GM18867 (cell line): ENCODE measurements at regions not wholly inside any gene's neighbourhood (a gene's known extent, or its start where the extent isn't known, plus 50 kb on each side); places are given as distances from the start of the nearest gene placed in this dataset.

Experiments used
- ATAC-seq: cut with Tn5 transposase; IDR thresholded peaks from one replicate; pipeline ENCODE4 v1.9.1; 2021; ENCODE audit warnings: mild to moderate bottlenecking, moderate library complexity; ENCODE audit not compliant: unreplicated experiment

DNA sequence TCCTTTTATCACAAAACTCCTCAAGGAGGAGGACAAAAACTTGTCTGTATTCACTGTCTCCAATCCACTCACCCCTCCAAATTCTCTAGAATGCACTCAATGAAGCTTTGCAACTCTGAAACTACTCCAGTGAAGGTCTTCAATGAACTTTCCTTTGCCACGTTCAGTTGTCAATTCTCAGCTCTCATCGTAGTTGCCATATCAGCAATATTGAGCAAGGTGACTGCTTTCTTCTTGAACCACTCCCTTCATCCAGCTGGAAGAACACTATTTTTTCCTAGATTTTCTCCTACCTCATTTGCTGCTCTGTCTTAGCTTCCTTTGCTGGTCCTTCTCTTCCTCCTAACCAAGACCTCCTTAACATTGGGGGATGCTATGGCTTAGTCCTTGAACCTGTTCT is 191.8 kb downstream of the KDR start:
- no peak for ATAC-seq

DNA sequence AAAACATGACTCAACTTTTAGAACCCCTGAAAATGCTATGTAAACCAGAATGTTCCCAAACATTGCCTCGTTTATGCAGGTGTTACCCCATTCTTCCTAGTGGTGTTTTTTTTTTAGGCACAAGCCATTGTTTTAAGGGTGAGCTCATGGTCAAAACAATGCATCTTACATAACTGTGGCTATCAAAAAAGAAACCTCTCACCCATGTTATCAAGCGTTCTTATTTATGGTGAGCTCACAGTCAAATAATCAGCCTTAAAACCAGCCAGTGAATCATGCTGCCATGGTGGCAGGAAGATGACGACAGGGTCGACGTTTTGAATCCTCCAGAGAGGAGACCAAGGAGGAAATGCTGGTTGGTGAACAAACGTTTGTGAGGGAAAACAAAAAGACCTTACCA is 195.2 kb downstream of the KDR start:
- ATAC-seq, result no peak

DNA sequence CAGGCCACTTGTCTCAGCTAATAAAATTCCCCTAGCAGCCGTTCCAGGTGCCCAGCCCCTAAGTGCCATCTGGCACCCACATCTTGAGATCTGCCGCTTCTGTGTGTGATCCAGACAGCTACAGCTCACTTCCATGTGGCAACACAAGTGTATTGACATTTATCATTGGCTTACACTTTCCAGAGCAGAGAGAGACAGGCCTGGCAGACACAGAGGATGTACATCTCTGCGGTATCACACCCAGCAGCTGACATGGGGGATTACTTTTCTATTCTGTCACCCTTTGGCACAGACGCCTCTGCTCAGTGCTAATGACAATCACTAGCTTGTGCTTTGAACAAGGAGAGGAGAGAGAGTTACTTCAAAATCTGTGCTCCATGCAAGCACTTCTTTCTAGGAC is 195.9 kb downstream of the KDR start:
- ATAC-seq, result no peak

DNA sequence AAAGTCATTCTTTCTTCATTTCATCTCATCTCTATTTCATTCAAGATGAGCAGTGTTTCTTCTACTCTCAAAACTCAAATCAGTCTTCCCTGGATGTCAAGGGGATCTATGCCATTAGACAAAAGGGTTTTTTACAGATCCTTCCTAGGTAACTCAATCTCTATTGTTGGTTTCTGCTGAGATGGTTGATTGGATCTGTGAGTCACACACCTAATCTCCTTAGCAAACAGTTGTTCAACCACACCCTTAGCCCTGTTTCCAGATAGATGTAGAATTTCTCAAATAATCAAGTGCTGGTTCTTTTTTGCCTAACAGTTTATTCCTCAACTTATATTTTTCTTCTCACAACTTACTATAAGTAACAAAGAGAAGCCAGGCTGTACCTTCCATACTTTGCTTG is 200.5 kb downstream of the KDR start:
- no peak for ATAC-seq

DNA sequence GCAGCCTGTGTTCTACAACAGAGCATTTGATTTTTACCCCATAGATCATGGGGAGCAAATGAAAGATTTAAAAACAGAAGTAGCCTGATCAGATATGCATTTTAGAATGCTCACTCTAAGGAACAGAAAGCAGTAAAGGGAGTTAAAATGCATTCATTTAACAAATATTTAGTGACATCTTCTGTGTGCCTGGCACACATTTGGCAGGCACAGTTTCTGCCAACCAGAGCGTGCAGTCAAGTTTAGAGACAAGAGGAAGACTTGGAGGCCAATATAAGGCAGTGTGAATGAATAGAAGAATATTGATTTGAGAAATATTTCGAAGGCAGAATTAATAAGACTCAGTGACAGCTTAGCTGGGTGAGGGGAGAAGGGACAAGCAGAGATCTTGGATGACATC is 210.1 kb downstream of the KDR start:
- no peak for ATAC-seq

DNA sequence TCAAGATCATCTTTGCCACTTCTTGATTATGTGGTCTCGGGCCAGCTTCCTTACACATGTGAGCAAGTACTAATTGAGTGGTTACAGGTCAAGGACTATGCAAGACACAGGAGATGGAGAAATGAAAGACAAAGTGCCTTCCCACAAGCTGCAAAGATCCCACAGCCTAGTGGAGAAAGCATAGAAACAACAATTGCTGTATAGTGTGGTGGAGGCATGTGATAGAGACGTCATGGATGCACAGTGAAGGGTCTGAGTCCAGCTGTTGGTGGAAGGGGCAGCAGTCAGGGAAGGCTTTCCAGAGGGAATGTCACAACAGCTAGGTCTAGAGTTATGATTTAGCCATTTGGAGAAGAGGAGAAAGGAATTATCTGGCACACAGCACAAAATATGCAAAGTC is 210.6 kb downstream of the KDR start:
- no peak for ATAC-seq

DNA sequence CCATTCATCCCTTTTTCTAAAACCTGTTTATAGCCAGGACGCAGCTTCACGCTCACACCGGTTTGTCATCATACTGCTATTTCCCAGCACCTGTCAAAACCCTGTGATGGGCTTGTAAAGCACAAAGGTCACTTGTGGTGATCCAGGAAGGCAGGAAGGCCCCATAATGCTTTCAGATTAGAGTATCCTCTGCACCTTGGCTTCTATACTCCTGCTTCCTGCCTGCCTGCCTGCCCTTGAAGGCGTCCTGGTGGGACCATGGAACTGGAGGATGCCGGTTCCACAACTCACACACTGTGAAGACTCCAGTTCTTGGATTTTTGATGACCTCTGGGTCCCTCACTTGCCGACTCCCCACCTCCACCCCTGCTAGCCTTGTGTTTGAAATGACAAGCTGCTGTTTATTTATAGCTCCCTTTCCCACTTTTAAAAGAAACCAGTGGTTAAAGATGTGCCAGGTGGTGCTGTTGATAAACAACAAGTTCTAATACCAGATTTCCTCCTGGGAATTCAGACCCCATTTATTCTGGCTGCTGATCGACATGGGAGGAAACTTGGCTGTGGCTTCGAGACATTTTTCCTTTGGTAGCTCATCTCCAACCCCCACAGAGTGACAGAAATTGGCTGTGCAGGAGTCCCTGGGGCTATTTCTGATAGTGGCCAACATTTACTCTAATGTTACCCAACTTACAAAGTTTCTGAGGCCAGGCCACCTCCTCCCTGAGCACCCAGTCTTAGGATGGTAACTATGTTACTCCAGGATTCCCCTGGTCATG is 211.5 kb downstream of the KDR start:
- no peak for ATAC-seq

DNA sequence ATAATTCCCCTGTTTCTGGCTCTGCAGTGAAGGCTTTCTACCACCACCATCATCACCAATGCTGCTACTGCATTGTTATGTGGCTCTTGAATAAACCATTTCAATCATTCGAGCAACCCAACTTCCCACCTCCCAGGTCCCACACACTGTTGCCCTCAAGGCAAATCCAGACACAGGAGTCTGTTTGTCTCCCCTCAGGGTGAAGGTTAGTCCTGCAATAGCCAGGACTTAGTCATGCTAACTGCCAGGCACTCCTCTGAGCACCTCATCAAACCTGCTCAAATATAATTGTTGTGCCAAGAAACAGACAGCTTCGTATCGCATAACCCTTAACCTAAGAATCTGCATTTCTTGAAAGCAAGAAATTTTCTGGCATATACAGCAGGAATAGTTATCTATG is 213.2 kb downstream of the KDR start:
- no peak for ATAC-seq

DNA sequence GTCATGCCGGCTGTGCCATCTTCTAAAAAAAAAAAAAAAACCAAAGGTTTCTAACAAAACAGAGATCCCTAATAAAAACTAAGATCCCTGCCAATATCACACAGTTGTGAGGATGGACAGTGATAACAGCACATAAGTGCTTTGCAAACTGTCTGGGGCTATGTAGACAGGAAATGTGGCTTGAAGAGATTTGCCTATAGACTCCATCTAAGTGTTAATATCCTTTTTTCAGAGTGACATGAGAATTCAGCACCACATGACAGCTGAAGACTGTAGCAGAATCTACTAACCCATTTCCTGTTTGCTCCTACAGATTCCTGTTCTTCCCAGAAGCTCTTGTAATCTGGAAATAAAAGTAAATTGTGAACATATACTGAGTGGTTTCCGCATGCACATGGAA is 215.4 kb downstream of the KDR start:
- ATAC-seq, result peak; percentile 70

DNA sequence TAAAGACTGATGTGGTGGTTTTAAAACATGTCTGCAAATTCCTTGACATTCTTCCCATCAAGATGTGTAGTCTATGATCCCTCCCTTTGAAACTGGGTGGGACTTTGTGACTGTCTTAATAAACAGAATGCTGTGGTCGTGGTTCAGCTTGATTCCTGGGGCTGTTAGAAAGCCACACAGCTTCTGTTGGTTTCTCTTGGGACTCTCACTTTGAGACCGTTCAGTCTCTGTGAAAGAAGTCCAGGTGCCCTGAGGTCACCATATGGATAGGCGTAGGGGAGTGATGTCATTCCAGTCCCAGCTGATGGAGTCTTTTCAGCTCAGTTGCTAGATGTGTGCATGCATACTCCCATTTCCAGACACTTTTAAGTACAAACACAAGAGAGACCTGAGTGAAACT is 216.6 kb downstream of the KDR start:
- ATAC-seq, result no peak

DNA sequence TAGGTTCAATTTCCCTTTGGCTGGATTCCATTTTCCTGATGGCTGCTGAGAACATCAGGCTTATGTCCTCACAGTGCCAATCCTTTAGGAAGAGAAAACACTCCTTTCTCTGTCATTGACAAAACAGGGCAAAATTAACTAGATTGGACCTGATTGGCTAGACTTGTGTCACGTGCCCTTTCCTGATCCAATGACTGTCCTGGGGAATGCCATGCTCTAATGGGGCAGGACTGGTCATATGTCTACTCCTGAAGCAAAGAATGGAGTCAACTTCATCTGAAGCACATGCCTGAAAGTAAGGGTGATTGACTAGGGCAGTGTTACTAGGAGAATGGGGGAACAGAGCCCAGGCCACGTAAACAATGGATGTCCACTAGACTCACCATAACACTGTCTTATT is 220.4 kb downstream of the KDR start:
- ATAC-seq, result no peak

DNA sequence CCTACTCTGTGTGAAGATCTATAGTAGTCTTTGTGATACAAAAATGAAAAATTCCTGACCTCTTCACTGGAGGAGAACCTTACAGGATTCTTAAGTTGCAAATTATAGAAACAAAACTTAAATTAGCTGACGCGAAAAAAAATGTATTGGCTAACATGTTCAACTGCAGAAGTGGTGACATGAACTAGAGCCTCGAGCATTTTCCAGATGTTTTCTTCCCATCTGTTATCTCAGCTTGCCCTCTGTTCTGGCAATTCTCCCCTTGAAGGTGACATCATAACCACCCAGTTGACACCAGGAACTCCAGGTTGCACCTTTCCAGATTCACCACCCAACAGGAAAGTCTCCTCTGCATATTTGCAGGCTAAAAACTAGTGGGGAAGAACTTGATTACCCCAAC is 222.4 kb downstream of the KDR start:
- no peak for ATAC-seq

DNA sequence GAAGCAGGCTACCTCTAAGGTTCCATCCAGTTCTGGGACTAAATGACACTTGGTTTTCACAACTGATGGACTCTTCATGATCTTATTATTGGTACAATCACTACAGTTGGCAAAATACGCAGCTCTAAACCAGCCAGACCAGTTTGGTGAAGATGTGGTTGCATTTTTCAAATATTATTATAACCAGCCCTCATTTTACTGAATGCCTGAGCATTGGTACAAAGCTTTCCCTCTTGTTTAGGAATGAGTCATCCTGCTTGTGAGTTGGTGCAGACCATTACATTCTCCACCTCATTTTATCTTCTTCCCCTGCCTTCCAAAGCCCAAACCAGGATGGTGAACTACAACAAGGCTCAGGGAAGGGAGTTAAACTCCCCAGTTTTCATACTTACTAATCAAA is 223.1 kb downstream of the KDR start:
- no peak for ATAC-seq

DNA sequence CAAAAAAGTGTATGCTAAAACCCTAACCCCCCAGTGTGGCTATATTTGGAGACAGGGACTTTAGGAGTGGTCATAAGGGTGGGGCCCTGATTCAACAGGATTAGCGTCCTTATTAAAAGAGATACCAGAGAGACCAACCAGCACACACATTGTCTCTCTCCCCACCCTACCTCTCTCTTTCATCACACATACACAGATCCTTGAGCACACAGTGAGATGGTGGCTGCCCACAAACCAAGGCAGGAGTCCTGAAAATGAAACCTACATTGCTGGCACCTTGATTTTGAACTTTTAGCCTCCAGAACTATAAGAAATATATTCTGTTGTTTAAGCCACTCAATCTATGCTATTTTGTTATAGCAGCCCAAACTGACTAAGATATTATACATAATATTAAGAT is 224.2 kb downstream of the KDR start:
- no peak for ATAC-seq

DNA sequence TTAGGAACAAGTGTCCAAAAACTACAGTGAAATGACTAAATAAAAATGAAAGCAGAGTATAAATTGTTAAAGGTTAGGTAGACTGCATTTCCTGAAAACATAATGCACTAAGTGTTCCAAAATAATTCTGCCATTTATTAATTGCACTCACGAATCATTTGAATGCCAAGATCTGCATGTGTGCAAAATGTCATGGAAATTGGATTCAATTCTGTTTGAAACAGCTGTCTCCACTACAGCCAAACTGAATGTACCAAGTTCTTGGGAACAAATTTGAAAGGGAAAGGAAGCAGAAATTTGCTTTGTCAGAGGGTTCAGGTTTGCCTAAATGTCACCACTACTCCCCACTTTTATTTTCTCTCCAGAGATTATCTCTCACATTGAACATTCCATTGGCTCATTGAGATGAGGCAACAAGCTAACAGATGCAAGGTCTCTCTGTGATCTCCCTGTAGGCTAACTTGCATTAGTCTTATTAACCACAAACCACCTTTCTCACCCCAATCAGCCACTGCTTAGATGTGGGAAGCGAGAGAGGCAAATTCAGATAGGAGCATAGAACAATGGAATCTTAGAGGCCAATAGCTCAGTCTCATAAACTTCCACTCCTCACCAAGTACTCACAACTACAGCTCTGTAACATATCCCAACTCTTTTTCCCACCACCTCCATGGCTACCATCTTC is 226.6 kb downstream of the KDR start:
- ATAC-seq, result no peak

DNA sequence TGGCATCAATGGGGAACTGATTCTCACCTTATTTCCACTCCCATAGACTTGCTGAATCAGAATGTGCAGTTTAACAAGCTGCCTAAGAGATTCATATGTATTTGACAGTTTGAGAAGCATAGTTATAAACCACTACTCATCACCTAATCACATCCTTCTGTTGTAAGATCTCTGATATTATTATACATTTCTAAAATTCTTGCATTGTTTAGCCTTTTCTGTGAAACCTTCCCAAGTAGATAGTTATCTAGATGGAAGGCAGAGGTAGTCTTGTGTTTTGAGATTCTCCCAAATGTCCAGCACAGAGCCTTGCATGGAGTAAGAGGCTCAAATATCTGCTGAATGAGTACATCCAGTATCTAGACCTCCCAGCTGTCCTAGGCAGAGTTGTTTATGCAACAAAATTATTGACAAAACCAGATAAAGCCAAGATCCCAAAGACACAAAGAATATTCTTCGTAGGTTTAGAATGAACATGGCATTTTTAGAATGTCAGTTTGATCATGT is 227.3 kb downstream of the KDR start:
- ATAC-seq, result no peak

DNA sequence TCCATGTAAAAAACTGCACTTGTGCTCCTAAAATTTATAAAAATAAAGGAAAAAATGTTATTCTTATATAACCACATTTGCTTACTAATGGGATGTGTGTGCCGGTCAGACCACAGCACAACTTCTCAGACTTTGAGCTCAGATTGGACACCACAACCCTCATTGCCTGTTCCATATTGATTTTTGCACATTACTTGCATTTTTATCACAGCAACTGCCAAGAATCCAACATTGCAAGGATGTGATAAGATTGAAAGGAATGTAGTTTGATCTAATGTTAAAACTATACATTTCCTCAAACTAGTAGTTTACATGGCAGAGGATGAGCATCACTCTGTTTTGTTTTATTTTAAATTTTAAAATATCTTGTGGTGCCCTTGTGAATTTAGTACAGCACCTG is 227.8 kb downstream of the KDR start:
- ATAC-seq, result no peak

DNA sequence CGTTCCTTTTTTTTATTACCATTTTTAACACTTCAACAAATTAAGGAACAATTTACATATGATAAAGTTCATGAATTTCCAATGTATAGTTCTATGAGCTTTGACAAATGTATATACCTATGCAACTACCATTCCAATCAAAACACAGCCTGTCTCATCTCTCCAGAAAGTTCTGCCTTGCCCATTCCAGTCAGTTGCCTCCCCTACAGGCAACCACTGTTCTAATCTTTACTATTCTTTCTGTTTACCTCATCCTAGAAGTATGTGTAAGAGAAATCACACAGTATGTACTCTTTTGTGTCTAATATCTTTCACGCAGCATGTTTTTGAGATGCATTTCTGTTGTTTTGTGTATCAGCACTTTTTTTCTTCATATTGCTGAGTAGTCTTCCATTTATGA is 224.9 kb downstream of the KIT start:
- ATAC-seq, result no peak

DNA sequence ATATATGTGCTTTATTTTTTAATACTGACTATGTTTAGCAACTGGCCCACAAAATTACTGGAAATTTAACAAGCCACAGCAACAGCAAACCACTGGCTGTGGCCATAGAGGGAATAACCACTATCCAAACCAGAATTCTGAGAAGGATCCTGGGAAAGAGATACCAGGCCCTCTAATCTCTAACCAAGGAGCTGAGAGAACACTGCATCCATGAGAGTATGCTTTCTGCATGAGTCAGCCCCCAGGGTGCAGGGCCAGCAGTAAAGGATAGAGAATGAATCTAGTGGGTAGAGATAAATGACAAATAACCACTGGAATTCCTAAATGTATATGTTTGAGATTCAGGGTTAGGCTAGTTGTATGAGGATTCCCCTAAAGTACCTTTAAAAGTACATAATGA is 221.8 kb downstream of the KIT start:
- no peak for ATAC-seq

DNA sequence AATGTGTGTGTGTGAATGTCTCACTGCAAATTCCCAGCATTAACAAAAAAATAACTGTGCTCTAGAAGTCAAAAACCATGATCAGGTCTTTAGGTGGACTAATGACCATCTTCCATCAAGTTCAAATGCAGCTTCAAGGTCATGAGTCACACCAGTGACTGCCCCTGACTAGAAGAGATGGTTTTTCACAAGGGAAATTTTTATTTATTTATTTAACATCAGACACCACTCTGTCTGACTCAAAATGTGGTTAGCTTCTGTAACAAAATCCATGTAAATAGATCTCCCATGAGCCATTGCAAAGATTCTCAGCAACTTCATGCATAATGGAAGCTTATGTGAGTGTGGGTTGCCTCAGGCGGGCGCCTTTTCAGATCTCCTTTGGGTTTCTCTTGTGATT is 219.2 kb downstream of the KIT start:
- ATAC-seq, result no peak

DNA sequence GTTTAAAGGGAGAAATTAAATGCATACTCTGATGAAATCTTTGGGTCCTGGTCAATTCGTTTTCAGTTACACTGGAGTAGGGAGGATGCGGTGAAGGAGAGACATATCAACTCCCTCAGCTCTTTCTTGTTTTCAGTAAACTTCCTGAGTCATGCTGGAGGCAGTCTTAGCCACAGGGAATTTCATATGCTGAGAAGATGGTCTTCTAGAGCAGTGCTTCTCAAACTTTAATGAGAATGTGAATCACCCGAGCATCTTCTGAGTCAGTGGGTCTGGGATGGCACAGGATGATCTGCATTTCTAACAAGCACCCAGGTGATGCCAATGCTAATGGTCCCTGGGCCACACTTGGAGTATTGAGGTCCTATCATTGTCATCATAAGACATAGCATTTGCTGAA is 214.5 kb downstream of the KIT start:
- ATAC-seq, result no peak

DNA sequence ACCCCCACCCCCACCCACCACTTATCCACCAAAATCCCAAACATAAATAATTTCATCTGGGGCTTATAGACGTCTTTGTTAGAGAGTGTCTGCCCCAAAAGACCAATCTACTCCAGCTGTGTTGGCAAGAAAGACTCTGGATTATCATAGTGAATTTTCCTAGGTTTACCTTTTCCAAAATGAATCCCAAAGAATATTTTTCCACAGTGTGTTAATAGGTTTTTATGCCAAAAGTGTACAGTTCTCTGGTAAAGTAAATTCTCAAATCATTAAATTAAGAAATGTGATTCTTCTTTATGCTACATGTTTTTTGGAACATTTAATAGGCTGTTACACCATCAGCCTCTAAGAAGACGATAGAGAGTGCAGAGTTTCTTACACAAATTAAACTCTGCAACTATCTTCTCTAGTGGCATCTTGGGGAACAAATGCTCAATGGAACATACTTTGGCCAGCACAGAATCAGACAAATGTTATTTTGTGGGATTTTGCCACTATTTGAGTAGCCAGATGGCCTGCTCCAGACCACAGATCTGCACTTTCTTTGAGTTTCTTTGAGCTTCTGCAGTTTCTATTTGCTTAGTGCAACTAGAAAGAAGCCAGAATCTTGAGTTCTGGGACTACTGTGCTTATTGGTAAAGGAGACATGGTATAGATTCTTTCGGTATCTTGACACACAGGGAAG is 206.0 kb downstream of the KIT start:
- no peak for ATAC-seq
